GM12878 (cell line): ENCODE measurements at regions not wholly inside any gene's neighbourhood (a gene's known extent, or its start where the extent isn't known, plus 50 kb on each side); places are given as distances from the start of the nearest gene placed in this dataset.

Experiments
- ATAC-seq: fragments of 200-7000 bp; cut with Tn5 transposase; 3 replicates; pipeline ENCODE4 v1.9.1; 2020; ENCODE audit warnings: mild to moderate bottlenecking, moderate library complexity
- BruUV-seq: library from RNA; stranded (reverse); fragments of 400-500 nt; replicated peaks from 2 replicates; lab custom pipeline; 2021; lab: Mats Ljungman, UMichigan
- CTCF ChIA-PET: fragments of 300-600 bp; sonication (Branson Sonifier 250); formaldehyde crosslinking; extraction: SDS; loops from one replicate; lab custom pipeline; 2021; ENCODE audit warnings: inconsistent platforms; lab: Yijun Ruan, JAX
- POLR2A ChIA-PET: fragments of 350-600 bp; formaldehyde crosslinking; extraction: SDS; loops from one replicate; lab custom pipeline; 2021; ENCODE audit warnings: inconsistent platforms; lab: Charles Lee
- RAD21 ChIA-PET: fragments of 300-600 bp; sonication (Branson Sonifier 250); formaldehyde crosslinking; loops from one replicate; lab custom pipeline; 2023; ENCODE audit warnings: antibody characterized with exemption; ENCODE audit not compliant: unreplicated experiment; lab: Charles Lee
- SMC1A ChIA-PET: fragments of 300-600 bp; sonication (Branson Sonifier 250); formaldehyde crosslinking; loops from one replicate; lab custom pipeline; 2023; ENCODE audit not compliant: unreplicated experiment, uncharacterized antibody; lab: Charles Lee
- DNase-seq: peaks from one replicate; pipeline ENCODE4 v3.0.0-alpha.2; 2011; ENCODE audit warnings: low read depth, low spot score
- FAIRE-seq: peaks from 3 replicates; lab custom pipeline; 2011; peaks lifted over from hg19 to GRCh38; lab: Jason Lieb, UNC
- H2AFZ ChIP-seq: 2 replicates; pipeline ENCODE4 v1.6.0; 2011; ENCODE audit warnings: low read depth, low read length, control low read depth; ENCODE audit not compliant: control insufficient read depth
- H3K27ac ChIP-seq: 2 replicates; pipeline ENCODE4 v1.5.1; 2011; ENCODE audit warnings: control low read depth; ENCODE audit not compliant: control insufficient read depth, insufficient read depth
- H3K27me3 ChIP-seq, 2 experiments: replicated peaks in 1 of 2; 2 replicates each; pipeline versions ENCODE4 v1.6.0 to v1.6.1; 2011; ENCODE audit warnings: low read length in 1 of 2; ENCODE audit not compliant: control insufficient read depth in 2 of 2, insufficient read depth in 2 of 2
- H3K36me3 ChIP-seq, 2 experiments: 2 replicates each; pipeline ENCODE4 v1.5.1; 2011; ENCODE audit warnings: low read length in 1 of 2; ENCODE audit not compliant: control insufficient read depth in 2 of 2, insufficient read depth in 2 of 2
- H3K4me1 ChIP-seq: 2 replicates; pipeline ENCODE4 v1.6.1; 2011; ENCODE audit warnings: mild to moderate bottlenecking, low read length, moderate library complexity, mixed read lengths; ENCODE audit not compliant: control insufficient read depth, insufficient read depth
- H3K4me2 ChIP-seq: 2 replicates; pipeline ENCODE4 v1.6.0; 2011; ENCODE audit warnings: control low read depth; ENCODE audit not compliant: control insufficient read depth, insufficient read depth
- H3K4me3 ChIP-seq: fragments of 200-600 bp; sonication (generic); 2 replicates; pipeline ENCODE4 v1.5.1; 2016
- H3K79me2 ChIP-seq: 2 replicates; pipeline ENCODE4 v1.6.0; 2011; ENCODE audit warnings: low read length; ENCODE audit not compliant: control insufficient read depth, insufficient read depth
- H3K9ac ChIP-seq: 2 replicates; pipeline ENCODE4 v1.8.0; 2011; ENCODE audit warnings: low read length, control low read depth, mixed read lengths; ENCODE audit not compliant: control insufficient read depth, insufficient read depth
- H3K9me3 ChIP-seq: replicated peaks from 3 replicates; pipeline ENCODE4 v1.5.1; 2011; ENCODE audit warnings: mild to moderate bottlenecking, low read length; ENCODE audit not compliant: control insufficient read depth, insufficient read depth
- H4K20me1 ChIP-seq: 2 replicates; pipeline ENCODE4 v1.6.0; 2011; ENCODE audit not compliant: control insufficient read depth, insufficient read depth
- CEBPZ ChIP-seq: fragments of 150-350 bp; IDR thresholded peaks from 2 replicates; pipeline ENCODE4 v1.6.1; 2016; ENCODE audit warnings: low read depth, low read length
- CHD2 ChIP-seq: IDR thresholded peaks from 2 replicates; pipeline ENCODE4 v1.6.1; 2011; ENCODE audit warnings: low read depth, low read length, improper control_type of control experiment, borderline replicate concordance
- IKZF1 ChIP-seq: fragments of 450-650 bp; conservative IDR thresholded peaks from 2 replicates; pipeline ENCODE4 v1.6.1; 2017; ENCODE audit warnings: antibody characterized with exemption, mild to moderate bottlenecking
- IKZF2 ChIP-seq, 2 experiments: fragments of 450-650 bp; IDR thresholded peaks; 2 replicates each; pipeline ENCODE4 v1.6.1; 2017; ENCODE audit warnings: mild to moderate bottlenecking in 2 of 2, moderate library complexity in 2 of 2
- IRF3 ChIP-seq: fragments of 450-650 bp; IDR thresholded peaks from 2 replicates; pipeline ENCODE4 v1.6.1; 2014; ENCODE audit warnings: mild to moderate bottlenecking
- KDM1A ChIP-seq: fragments of 200-600 bp; sonication (generic); IDR thresholded peaks from 2 replicates; pipeline ENCODE4 v1.6.1; 2016; ENCODE audit warnings: borderline replicate concordance
- NKRF ChIP-seq: fragments of 450-650 bp; conservative IDR thresholded peaks from 2 replicates; pipeline ENCODE4 v1.6.1; 2017; ENCODE audit warnings: mild to moderate bottlenecking, moderate library complexity
- PAX8 ChIP-seq: fragments of 450-650 bp; IDR thresholded peaks from 2 replicates; pipeline ENCODE4 v1.6.1; 2017; ENCODE audit warnings: mild to moderate bottlenecking, moderate library complexity
- RELA ChIP-seq: fragments of 450-650 bp; IDR thresholded peaks from 2 replicates; pipeline ENCODE4 v1.8.0; 2014; ENCODE audit warnings: borderline replicate concordance; ENCODE audit not compliant: partially characterized antibody
- RELB ChIP-seq: fragments of 450-650 bp; IDR thresholded peaks from 2 replicates; pipeline ENCODE4 v1.6.1; 2017; ENCODE audit warnings: low read depth, mild to moderate bottlenecking, moderate library complexity
- SRF ChIP-seq, 2 experiments: IDR thresholded peaks; 2 replicates each; pipeline ENCODE4 v1.6.1; 2011; ENCODE audit warnings: low read depth in 2 of 2, low read length in 2 of 2, mild to moderate bottlenecking in 1 of 2, moderate library complexity in 1 of 2
- YY1 ChIP-seq: IDR thresholded peaks from 2 replicates; pipeline ENCODE4 v1.6.1; 2011; ENCODE audit warnings: low read depth, mild to moderate bottlenecking, low read length
- in situ Hi-C: fragments of 300-500 bp; cut with MboI; formaldehyde crosslinking; loops from 9 replicates; pipeline ENCODE4 v1.14.3; 2018; ENCODE audit warnings: mixed read lengths
- intact Hi-C: fragments of 100-400 bp; cut with micrococcal nuclease; formaldehyde crosslinking; loops from one replicate; pipeline ENCODE4 v1.14.2; 2022; ENCODE audit not compliant: unreplicated experiment

GRCh38 chr5:30121043-30121442 lies 1072.4 kb upstream of the CDH6 start (continued):
- no peak for TF ChIP-seq CHD2
- no peak for TF ChIP-seq CEBPZ
- TF ChIP-seq KDM1A: no peak
- no peak for TF ChIP-seq IKZF1
- TF ChIP-seq RELA: no peak
- no peak for TF ChIP-seq RELB

- ChIA-PET POLR2A (no interaction called here), CTCF (no interaction called here), RAD21 (no interaction called here), SMC1A (no interaction called here)
- ATAC-seq (no peak), FAIRE-seq (no peak), DNase-seq (no peak)
- Histone ChIP-seq H3K4me1 (no peaks in the 10 kb centered on the region), H3K27ac (no peak overlapping the region), H3K9me3 (no peaks in the 10 kb centered on the region), H3K27me3 (no peaks in the 10 kb centered on the region), H3K79me2 (no peaks in the 10 kb centered on the region), H3K36me3 (no peaks in the 10 kb centered on the region), H3K4me3 (no peak overlapping the region), H3K4me2 (no peak overlapping the region), H2AFZ (no peak overlapping the region), H3K9ac (no peak overlapping the region), H4K20me1 (no peaks in the 10 kb centered on the region)
- in situ Hi-C loops (no loop called here), intact Hi-C loops (no loop called here)
- BruUV-seq: no TSS peak
- TF ChIP-seq YY1 (no peak), CEBPZ (no peak), NKRF (no peak), IKZF2 (IDR thresholded peaks at IDR 0.05) (no peak), IRF3 (no peak), PAX8 (no peak), SRF (IDR thresholded peaks at IDR 0.05; ENCODE audit: low read depth in 2 of 2, low read length in 2 of 2) (no peak)
These were observed 1076.4 kb upstream of the CDH6 start for GRCh38 chr5:30117135-30117534.
